ENCODE measurements at regions not wholly inside any gene's neighbourhood (a gene's known extent, or its start where the extent isn't known, plus 50 kb on each side); places are given as distances from the start of the nearest gene placed in this dataset.
A peak's percentile ranks its signal among the peaks of the same experiment; 100 is the strongest.

DNA sequence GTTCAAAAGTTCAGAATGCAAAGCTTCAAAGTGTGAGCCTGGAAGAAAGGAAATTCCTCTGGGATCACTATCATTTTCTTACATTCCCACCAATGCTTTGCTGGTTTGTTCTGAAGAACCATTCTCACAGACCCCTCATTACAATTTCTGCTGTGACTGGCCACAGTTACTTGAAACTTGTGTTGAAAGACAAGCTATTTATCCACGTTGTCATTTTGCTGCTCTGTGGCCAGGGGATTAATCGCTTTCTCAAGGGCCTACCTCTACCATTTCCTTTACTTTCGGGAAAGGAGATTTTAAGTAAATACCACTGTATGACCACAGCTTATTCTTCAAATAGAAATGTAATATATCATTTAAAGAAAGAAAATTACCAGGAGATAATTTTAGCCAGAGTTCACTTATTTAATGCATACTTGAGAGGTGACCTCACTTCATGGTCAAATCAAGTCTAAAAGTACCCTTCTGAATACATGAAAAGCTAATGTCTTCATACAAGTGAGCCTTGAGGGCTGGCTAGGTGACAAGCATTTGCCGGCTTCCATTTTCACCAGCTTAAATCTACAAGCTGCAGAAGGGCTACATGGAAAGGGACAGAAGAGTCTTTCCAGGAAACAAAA, 69.8 kb upstream of the ROBO2 start:
- Histone ChIP-seq H3K27ac (ENCODE audit: low read length, poor library complexity, severe bottlenecking) (no peak overlapping the region), H3K18ac (ENCODE audit: low read depth in 1 of 2, low read length in 2 of 2) (no peak overlapping the region), H3K36me3 (ENCODE audit: control insufficient read depth in 1 of 2, insufficient read depth in 2 of 2, low read depth in 1 of 2, low read length in 2 of 2) (no peaks in the 10 kb centered on the region), H3K27me3 (ENCODE audit: control insufficient read depth in 1 of 2, insufficient read depth in 1 of 2, low read length in 2 of 2) (no peaks in the 10 kb centered on the region), H2AK5ac (ENCODE audit: low read length, severe bottlenecking) (no peak overlapping the region), H3K14ac (ENCODE audit: low read length in 2 of 2) (no peak overlapping the region), H4K8ac (ENCODE audit: low read length) (no peak overlapping the region), H3K23ac (ENCODE audit: low read length in 2 of 2) (no peak overlapping the region), H2BK120ac (ENCODE audit: low read depth, low read length) (no peak overlapping the region), H3K9ac (ENCODE audit: low read length) (no peak overlapping the region), H3K9me3 (ENCODE audit: control insufficient read depth, low read length) (peaks cover 7% of the 10 kb centered on the region), H3K4me1 (ENCODE audit: control insufficient read depth, insufficient read depth, low read depth, low read length) (no peaks in the 10 kb centered on the region), H2BK15ac (ENCODE audit: low read depth, poor library complexity, severe bottlenecking) (no peak overlapping the region), H3K4ac (ENCODE audit: low read depth in 1 of 2, low read length in 2 of 2) (no peak overlapping the region), H3K4me3 (ENCODE audit: insufficient read depth in 1 of 2, low read depth in 1 of 2, low read length in 2 of 2) (no peak overlapping the region), H3K4me2 (ENCODE audit: low read length, poor library complexity, severe bottlenecking) (no peak overlapping the region), H4K91ac (ENCODE audit: low read length) (no peak overlapping the region), H2AFZ (ENCODE audit: low read depth, low read length) (no peak overlapping the region), H2BK12ac (ENCODE audit: low read length in 2 of 2) (no peak overlapping the region), H2BK5ac (ENCODE audit: low read depth, low read length, poor library complexity, severe bottlenecking) (no peak overlapping the region), H3K79me1 (replicated peaks; ENCODE audit: low read length, poor library complexity, severe bottlenecking) (no peaks in the 10 kb centered on the region)
- peak; percentile 31 for DNase-seq
- WGBS = 96% methylated on average over 1 of the region's 4 CpGs

DNA sequence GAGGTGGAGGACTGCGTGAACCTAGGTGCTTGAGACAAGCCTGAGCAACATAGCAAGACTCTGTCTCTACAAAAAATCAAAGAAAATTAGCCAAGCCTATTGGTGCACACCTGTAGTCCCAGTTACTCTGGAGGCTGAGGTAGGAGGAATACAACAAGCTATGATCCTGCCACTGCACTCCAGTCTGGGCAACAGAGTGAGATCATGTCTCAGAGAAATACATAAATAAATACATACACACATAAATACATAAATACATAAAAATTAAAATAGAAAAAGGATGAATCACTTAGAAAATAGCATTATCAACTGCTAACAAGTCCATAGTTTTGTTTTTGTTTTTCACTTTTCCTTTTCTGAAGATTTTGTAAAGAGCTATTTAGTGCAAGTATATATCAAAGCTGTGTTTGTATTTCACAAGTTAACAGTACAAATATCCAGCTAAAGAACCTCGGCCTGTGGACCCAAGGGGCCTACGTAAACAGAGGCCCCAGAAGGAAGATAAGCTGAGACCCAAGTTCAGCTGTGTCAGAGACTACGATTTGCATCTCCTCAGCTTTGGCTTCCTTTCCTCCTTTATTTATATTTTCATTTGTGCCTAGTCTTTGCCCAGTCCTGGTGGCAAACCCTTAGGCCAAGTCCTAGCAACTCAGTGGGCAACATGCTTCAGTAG, 67.1 kb upstream of the ROBO2 start:
- Histone ChIP-seq H3K23ac (ENCODE audit: low read length in 2 of 2) (no peak overlapping the region), H3K79me1 (replicated peaks; ENCODE audit: low read length, poor library complexity, severe bottlenecking) (no peaks in the 10 kb centered on the region), H2BK12ac (ENCODE audit: low read length in 2 of 2) (no peak overlapping the region), H4K91ac (ENCODE audit: low read length) (no peak overlapping the region), H3K36me3 (ENCODE audit: control insufficient read depth in 1 of 2, insufficient read depth in 2 of 2, low read depth in 1 of 2, low read length in 2 of 2) (no peaks in the 10 kb centered on the region), H3K9me3 (ENCODE audit: control insufficient read depth, low read length) (no peaks in the 10 kb centered on the region), H2AFZ (ENCODE audit: low read depth, low read length) (no peak overlapping the region), H3K18ac (ENCODE audit: low read depth in 1 of 2, low read length in 2 of 2) (no peak overlapping the region), H3K27me3 (ENCODE audit: control insufficient read depth in 1 of 2, insufficient read depth in 1 of 2, low read length in 2 of 2) (no peaks in the 10 kb centered on the region), H3K4me1 (ENCODE audit: control insufficient read depth, insufficient read depth, low read depth, low read length) (no peaks in the 10 kb centered on the region), H3K4me2 (ENCODE audit: low read length, poor library complexity, severe bottlenecking) (no peak overlapping the region), H3K9ac (ENCODE audit: low read length) (no peak overlapping the region), H3K4ac (ENCODE audit: low read depth in 1 of 2, low read length in 2 of 2) (no peak overlapping the region), H2AK5ac (ENCODE audit: low read length, severe bottlenecking) (no peak overlapping the region), H3K27ac (ENCODE audit: low read length, poor library complexity, severe bottlenecking) (no peak overlapping the region), H3K4me3 (ENCODE audit: insufficient read depth in 1 of 2, low read depth in 1 of 2, low read length in 2 of 2) (no peak overlapping the region), H2BK120ac (ENCODE audit: low read depth, low read length) (peak overlapping the region; percentile 19), H4K8ac (ENCODE audit: low read length) (no peak overlapping the region), H2BK15ac (ENCODE audit: low read depth, poor library complexity, severe bottlenecking) (no peak overlapping the region), H3K14ac (ENCODE audit: low read length in 2 of 2) (no peak overlapping the region), H2BK5ac (ENCODE audit: low read depth, low read length, poor library complexity, severe bottlenecking) (no peak overlapping the region)
- WGBS = 60% methylated on average over 4 of the region's 4 CpGs
- DNase-seq = no peak

- H2BK12ac ChIP-seq (ENCODE audit: low read length in 2 of 2) = no peak overlapping the region
- H2BK120ac ChIP-seq (ENCODE audit: low read depth, low read length) = no peak overlapping the region
- H3K9me3 ChIP-seq (ENCODE audit: control insufficient read depth, low read length) = no peaks in the 10 kb centered on the region
- H3K23ac ChIP-seq (ENCODE audit: low read length in 2 of 2) = no peak overlapping the region
- no peaks in the 10 kb centered on the region for H3K4me1 ChIP-seq (ENCODE audit: control insufficient read depth, insufficient read depth, low read depth, low read length)
- no peak overlapping the region for H3K4me2 ChIP-seq (ENCODE audit: low read length, poor library complexity, severe bottlenecking)
- H3K79me1 ChIP-seq (replicated peaks; ENCODE audit: low read length, poor library complexity, severe bottlenecking) = no peaks in the 10 kb centered on the region
- H3K18ac ChIP-seq (ENCODE audit: low read depth in 1 of 2, low read length in 2 of 2) = no peak overlapping the region
- H3K36me3 ChIP-seq (ENCODE audit: control insufficient read depth in 1 of 2, insufficient read depth in 2 of 2, low read depth in 1 of 2, low read length in 2 of 2) = no peaks in the 10 kb centered on the region
- no peaks in the 10 kb centered on the region for H3K27me3 ChIP-seq (ENCODE audit: control insufficient read depth in 1 of 2, insufficient read depth in 1 of 2, low read length in 2 of 2)
- no peak for DNase-seq
- H3K14ac ChIP-seq (ENCODE audit: low read length in 2 of 2) = no peak overlapping the region
- no peak overlapping the region for H2BK15ac ChIP-seq (ENCODE audit: low read depth, poor library complexity, severe bottlenecking)
- no peak overlapping the region for H4K91ac ChIP-seq (ENCODE audit: low read length)
- no peak overlapping the region for H3K4me3 ChIP-seq (ENCODE audit: insufficient read depth in 1 of 2, low read depth in 1 of 2, low read length in 2 of 2)
- no peak overlapping the region for H3K27ac ChIP-seq (ENCODE audit: low read length, poor library complexity, severe bottlenecking)
- H3K4ac ChIP-seq (ENCODE audit: low read depth in 1 of 2, low read length in 2 of 2) = no peak overlapping the region
- H2AFZ ChIP-seq (ENCODE audit: low read depth, low read length) = no peak overlapping the region
- H2AK5ac ChIP-seq (ENCODE audit: low read length, severe bottlenecking) = no peak overlapping the region
- no peak overlapping the region for H4K8ac ChIP-seq (ENCODE audit: low read length)
- H3K9ac ChIP-seq (ENCODE audit: low read length) = no peak overlapping the region
- H2BK5ac ChIP-seq (ENCODE audit: low read depth, low read length, poor library complexity, severe bottlenecking) = no peak overlapping the region
Measured at GRCh38 chr3:76976996-76977395, 62.9 kb upstream of the ROBO2 start.

- Histone ChIP-seq H2BK12ac (ENCODE audit: low read length in 2 of 2) (no peak overlapping the region), H2BK5ac (ENCODE audit: low read depth, low read length, poor library complexity, severe bottlenecking) (no peak overlapping the region), H3K18ac (ENCODE audit: low read depth in 1 of 2, low read length in 2 of 2) (no peak overlapping the region), H3K27me3 (ENCODE audit: control insufficient read depth in 1 of 2, insufficient read depth in 1 of 2, low read length in 2 of 2) (no peaks in the 10 kb centered on the region), H3K79me1 (replicated peaks; ENCODE audit: low read length, poor library complexity, severe bottlenecking) (no peaks in the 10 kb centered on the region), H2BK15ac (ENCODE audit: low read depth, poor library complexity, severe bottlenecking) (no peak overlapping the region), H3K27ac (ENCODE audit: low read length, poor library complexity, severe bottlenecking) (no peak overlapping the region), H3K4me3 (ENCODE audit: insufficient read depth in 1 of 2, low read depth in 1 of 2, low read length in 2 of 2) (no peak overlapping the region), H3K4me2 (ENCODE audit: low read length, poor library complexity, severe bottlenecking) (no peak overlapping the region), H2AK5ac (ENCODE audit: low read length, severe bottlenecking) (no peak overlapping the region), H3K9me3 (ENCODE audit: control insufficient read depth, low read length) (no peaks in the 10 kb centered on the region), H3K36me3 (ENCODE audit: control insufficient read depth in 1 of 2, insufficient read depth in 2 of 2, low read depth in 1 of 2, low read length in 2 of 2) (no peaks in the 10 kb centered on the region), H3K9ac (ENCODE audit: low read length) (no peak overlapping the region), H2BK120ac (ENCODE audit: low read depth, low read length) (no peak overlapping the region), H4K91ac (ENCODE audit: low read length) (no peak overlapping the region), H3K4ac (ENCODE audit: low read depth in 1 of 2, low read length in 2 of 2) (no peak overlapping the region), H3K23ac (ENCODE audit: low read length in 2 of 2) (no peak overlapping the region), H3K4me1 (ENCODE audit: control insufficient read depth, insufficient read depth, low read depth, low read length) (no peaks in the 10 kb centered on the region), H3K14ac (ENCODE audit: low read length in 2 of 2) (no peak overlapping the region), H4K8ac (ENCODE audit: low read length) (no peak overlapping the region), H2AFZ (ENCODE audit: low read depth, low read length) (no peak overlapping the region)
- DNase-seq = no peak
Measured at GRCh38 chr3:76985645-76986044, 54.3 kb upstream of the ROBO2 start.

Measured in mesenchymal stem cell (in vitro differentiated cells and primary cell).